ENCODE measurements at regions not wholly inside any gene's neighbourhood (a gene's known extent, or its start where the extent isn't known, plus 50 kb on each side); places are given as distances from the start of the nearest gene placed in this dataset.

DNA sequence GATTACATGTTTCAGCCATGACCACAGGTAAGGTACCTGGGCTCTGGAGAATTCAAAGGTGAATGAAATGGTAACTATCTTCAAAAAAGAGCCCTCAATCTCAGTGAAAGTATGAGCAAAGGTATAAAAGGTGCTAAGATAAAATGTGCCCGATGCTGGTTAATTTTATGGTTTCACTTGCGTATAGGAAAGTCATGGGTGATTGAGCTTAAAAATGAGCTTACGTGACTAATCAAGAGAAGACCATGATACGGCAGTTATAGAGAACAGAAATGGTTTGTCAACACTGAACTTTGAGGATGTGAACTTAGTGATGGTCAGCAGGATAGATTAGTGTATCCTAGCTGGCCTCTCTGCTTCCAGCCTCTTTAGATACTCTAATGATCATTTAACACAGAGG, 320.1 kb downstream of the DEPDC1B start:
- intact Hi-C loops (cut with micrococcal nuclease), result loop anchor here (10.0 kb wide), 1 partner anchor 565 kb away; no protein-coding TSS in a partner anchor
- no peak overlapping the region for H3K27ac Mint-ChIP-seq
- DNase-seq, result no peak
- no peaks in the 10 kb centered on the region for H3K36me3 Mint-ChIP-seq (ENCODE audit: low read depth)
- H3K4me1 Mint-ChIP-seq, result no peaks in the 10 kb centered on the region
- no peak overlapping the region for H3K4me3 Mint-ChIP-seq
- no peaks in the 10 kb centered on the region for H3K27me3 Mint-ChIP-seq
- H3K9me3 Mint-ChIP-seq, result no peaks in the 10 kb centered on the region

GRCh38 chr5:60377826-60378225, 322.1 kb downstream of the DEPDC1B start:
- Mint-ChIP-seq H3K9me3 (no peaks in the 10 kb centered on the region), H3K36me3 (ENCODE audit: low read depth) (no peaks in the 10 kb centered on the region), H3K4me3 (no peak overlapping the region), H3K27ac (no peak overlapping the region), H3K27me3 (no peaks in the 10 kb centered on the region), H3K4me1 (no peaks in the 10 kb centered on the region)
- no peak for DNase-seq
- intact Hi-C loops (cut with micrococcal nuclease), result no loop called here

GRCh38 chr5:60376860-60377259, 323.1 kb downstream of the DEPDC1B start:
- DNase-seq, result no peak
- H3K4me1 Mint-ChIP-seq, result no peaks in the 10 kb centered on the region
- H3K27me3 Mint-ChIP-seq, result no peaks in the 10 kb centered on the region
- H3K4me3 Mint-ChIP-seq, result no peak overlapping the region
- intact Hi-C loops (cut with micrococcal nuclease), result no loop called here
- H3K9me3 Mint-ChIP-seq, result no peaks in the 10 kb centered on the region
- H3K36me3 Mint-ChIP-seq (ENCODE audit: low read depth), result no peaks in the 10 kb centered on the region
- H3K27ac Mint-ChIP-seq, result no peak overlapping the region

DNA sequence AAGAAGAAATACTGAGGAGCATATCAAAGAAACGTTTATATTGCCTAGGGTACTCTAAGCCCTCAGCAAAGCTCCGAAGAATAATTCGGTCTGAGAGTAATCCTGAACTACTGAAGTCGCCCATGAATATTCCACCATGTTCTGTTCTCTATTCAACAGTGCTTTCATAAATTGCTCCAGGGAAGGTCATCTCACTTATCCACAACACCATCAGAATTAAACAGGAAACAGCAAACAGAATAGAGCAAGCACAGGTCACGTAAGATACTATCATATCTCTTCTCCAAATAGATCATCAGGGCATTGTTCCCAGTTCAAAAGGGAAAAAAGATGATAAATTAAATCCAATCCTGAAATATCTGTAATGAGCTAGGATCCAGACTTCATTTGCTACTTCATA, 325.6 kb downstream of the DEPDC1B start:
- no peaks in the 10 kb centered on the region for H3K9me3 Mint-ChIP-seq
- H3K4me3 Mint-ChIP-seq, result no peak overlapping the region
- H3K27ac Mint-ChIP-seq, result no peak overlapping the region
- H3K27me3 Mint-ChIP-seq, result no peaks in the 10 kb centered on the region
- no peak for DNase-seq
- no peaks in the 10 kb centered on the region for H3K4me1 Mint-ChIP-seq
- intact Hi-C loops (cut with micrococcal nuclease), result no loop called here
- no peaks in the 10 kb centered on the region for H3K36me3 Mint-ChIP-seq (ENCODE audit: low read depth)

DNA sequence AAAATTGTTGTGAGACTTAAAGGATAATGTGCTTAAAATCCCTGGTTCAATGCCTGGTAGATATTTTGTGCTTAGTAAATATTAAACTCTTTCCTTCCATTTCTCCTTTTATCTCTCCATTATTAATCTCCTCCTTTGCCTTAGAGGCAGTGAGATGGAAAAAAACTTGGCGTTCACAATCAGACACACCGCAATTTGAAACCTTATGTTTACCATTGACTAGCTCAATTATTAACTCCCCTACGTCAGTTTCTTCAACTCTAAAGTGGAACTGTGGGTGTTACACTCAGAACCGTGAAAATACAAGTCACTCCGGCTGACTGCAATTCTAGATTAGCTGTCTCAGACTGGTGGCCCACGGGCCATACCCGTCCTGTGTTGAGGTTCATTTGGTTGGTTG, 327.2 kb downstream of the DEPDC1B start:
- intact Hi-C loops (cut with micrococcal nuclease), result no loop called here
- Mint-ChIP-seq H3K27ac (no peak overlapping the region), H3K9me3 (no peaks in the 10 kb centered on the region), H3K36me3 (ENCODE audit: low read depth) (no peaks in the 10 kb centered on the region), H3K4me1 (no peaks in the 10 kb centered on the region), H3K4me3 (no peak overlapping the region), H3K27me3 (no peaks in the 10 kb centered on the region)
- DNase-seq, result no peak

DNA sequence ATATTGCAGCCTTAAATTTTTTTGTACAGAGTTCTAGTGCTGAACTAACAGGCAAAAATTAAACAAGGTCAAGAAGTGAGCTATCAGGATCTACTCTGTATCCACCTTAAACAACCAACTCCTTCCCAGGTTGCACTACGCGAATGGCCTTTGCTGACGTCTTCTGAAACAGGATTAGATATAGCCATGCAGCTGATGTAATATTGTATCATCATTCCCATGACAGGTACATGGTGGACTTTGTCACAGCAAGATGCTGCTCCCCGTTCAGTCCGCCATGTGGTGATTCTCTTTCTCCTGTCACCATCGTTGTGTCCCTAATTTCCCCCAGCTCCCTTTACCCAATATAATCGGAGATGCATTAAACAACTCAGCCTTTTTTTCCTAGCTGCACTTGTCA, 328.9 kb downstream of the DEPDC1B start:
- Mint-ChIP-seq H3K27ac (no peak overlapping the region), H3K4me3 (no peak overlapping the region), H3K27me3 (no peaks in the 10 kb centered on the region), H3K4me1 (no peaks in the 10 kb centered on the region), H3K36me3 (ENCODE audit: low read depth) (no peaks in the 10 kb centered on the region), H3K9me3 (no peaks in the 10 kb centered on the region)
- intact Hi-C loops (cut with micrococcal nuclease), result no loop called here
- DNase-seq, result no peak

DNA sequence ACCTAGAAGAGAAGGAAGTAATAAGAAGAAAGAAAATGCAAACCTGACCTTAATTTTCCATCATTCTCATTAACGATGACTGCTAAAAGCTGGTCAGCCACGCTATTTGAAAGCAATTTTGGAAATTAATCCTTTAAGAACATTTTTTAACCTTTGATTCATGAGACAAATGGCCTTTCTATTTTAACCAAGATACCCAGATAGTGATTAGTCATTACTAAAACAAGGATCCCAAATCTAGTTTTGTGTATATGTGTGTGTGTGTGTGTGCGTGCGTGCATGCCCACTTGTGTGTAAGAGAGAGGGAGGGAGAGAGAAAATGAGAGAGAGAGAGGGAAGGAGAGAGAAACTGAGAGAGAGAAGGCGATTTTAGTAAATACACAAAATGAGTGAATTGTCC, 329.5 kb downstream of the DEPDC1B start:
- no peak overlapping the region for H3K4me3 Mint-ChIP-seq

GRCh38 chr5:60369391-60369790, 330.6 kb downstream of the DEPDC1B start:
- Mint-ChIP-seq H3K4me1 (no peaks in the 10 kb centered on the region), H3K27me3 (no peaks in the 10 kb centered on the region), H3K27ac (no peak overlapping the region), H3K9me3 (no peaks in the 10 kb centered on the region), H3K4me3 (no peak overlapping the region), H3K36me3 (ENCODE audit: low read depth) (no peaks in the 10 kb centered on the region)
- no peak for DNase-seq
- intact Hi-C loops (cut with micrococcal nuclease), result no loop called here

More for the DNA sequence above, 329.5 kb downstream of the DEPDC1B start:
- no peaks in the 10 kb centered on the region for H3K9me3 Mint-ChIP-seq
- intact Hi-C loops (cut with micrococcal nuclease), result no loop called here
- DNase-seq, result no peak
- H3K36me3 Mint-ChIP-seq (ENCODE audit: low read depth), result no peaks in the 10 kb centered on the region
- H3K4me1 Mint-ChIP-seq, result no peaks in the 10 kb centered on the region
- no peak overlapping the region for H3K27ac Mint-ChIP-seq
- H3K27me3 Mint-ChIP-seq, result no peaks in the 10 kb centered on the region

GRCh38 chr5:60368100-60368499, 331.9 kb downstream of the DEPDC1B start:
- no peaks in the 10 kb centered on the region for H3K4me1 Mint-ChIP-seq
- no peak overlapping the region for H3K4me3 Mint-ChIP-seq
- DNase-seq, result no peak
- H3K27ac Mint-ChIP-seq, result no peak overlapping the region
- no peaks in the 10 kb centered on the region for H3K9me3 Mint-ChIP-seq
- no peaks in the 10 kb centered on the region for H3K36me3 Mint-ChIP-seq (ENCODE audit: low read depth)
- H3K27me3 Mint-ChIP-seq, result no peaks in the 10 kb centered on the region
- intact Hi-C loops (cut with micrococcal nuclease), result no loop called here

DNA sequence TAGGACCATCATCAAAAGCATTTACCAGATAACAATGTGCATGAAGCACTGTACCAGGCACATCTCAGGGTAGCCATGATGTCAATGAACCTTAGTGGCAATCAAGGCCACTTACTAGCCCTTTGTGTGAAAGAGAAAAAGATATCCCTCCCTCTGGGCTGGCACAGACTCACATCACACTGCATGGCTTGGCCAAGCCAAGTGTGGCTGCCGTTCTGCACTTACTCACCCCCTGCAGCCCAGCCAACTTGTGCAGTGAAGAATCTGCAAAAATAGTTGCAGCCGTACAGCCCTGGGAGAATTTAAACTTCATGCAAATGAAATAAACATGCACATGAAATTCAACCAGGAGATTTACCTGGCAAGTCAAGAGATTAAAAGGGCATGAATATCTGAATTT, 333.5 kb downstream of the DEPDC1B start:
- no peak overlapping the region for H3K4me3 Mint-ChIP-seq
- H3K4me1 Mint-ChIP-seq, result no peaks in the 10 kb centered on the region
- no peaks in the 10 kb centered on the region for H3K9me3 Mint-ChIP-seq
- intact Hi-C loops (cut with micrococcal nuclease), result no loop called here
- H3K36me3 Mint-ChIP-seq (ENCODE audit: low read depth), result no peaks in the 10 kb centered on the region
- H3K27me3 Mint-ChIP-seq, result no peaks in the 10 kb centered on the region
- DNase-seq, result no peak
- no peak overlapping the region for H3K27ac Mint-ChIP-seq

DNA sequence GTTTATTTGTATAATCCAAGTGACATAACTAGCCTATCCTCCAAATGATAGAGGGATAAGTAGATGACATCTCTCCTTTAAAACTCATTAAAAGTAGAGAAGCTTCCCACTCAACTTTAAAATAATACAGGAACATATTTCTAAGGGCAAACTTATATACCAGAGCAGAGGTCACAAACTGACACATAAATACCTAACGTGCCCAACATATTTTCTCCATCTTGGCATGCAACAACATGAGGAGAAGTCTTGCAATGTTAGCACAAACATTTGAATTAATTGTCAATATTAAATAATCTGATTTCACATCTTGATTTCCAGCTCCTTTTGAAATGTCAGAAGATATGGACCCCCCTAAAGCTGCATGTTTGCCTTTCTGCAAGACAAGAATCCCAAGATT, 335.0 kb downstream of the DEPDC1B start:
- no peak for DNase-seq
- Mint-ChIP-seq H3K27me3 (no peaks in the 10 kb centered on the region), H3K4me3 (no peak overlapping the region), H3K4me1 (no peaks in the 10 kb centered on the region), H3K27ac (no peak overlapping the region), H3K36me3 (ENCODE audit: low read depth) (no peaks in the 10 kb centered on the region), H3K9me3 (no peaks in the 10 kb centered on the region)
- intact Hi-C loops (cut with micrococcal nuclease), result no loop called here

DNA sequence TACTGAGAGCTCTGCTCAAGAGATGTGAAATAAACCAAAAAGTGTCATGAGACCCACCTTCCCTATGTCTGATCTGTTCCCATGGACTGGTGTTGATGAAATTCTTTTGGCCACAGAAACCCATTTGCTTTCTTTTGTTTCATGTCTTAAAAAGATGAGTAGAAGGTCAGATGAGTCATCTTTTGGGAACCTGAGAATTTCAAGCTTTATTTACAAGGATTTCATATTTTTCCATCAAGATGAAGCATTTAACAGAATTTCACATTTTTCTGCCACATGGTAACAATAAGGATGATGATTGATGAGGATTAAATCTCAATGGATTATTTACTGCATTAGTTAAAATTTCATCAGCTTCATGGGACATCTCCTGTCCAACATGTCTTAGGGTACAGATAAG, 337.8 kb downstream of the DEPDC1B start:
- no peaks in the 10 kb centered on the region for H3K9me3 Mint-ChIP-seq
- H3K27ac Mint-ChIP-seq, result no peak overlapping the region
- H3K4me1 Mint-ChIP-seq, result no peaks in the 10 kb centered on the region
- no peaks in the 10 kb centered on the region for H3K27me3 Mint-ChIP-seq
- intact Hi-C loops (cut with micrococcal nuclease), result no loop called here
- H3K36me3 Mint-ChIP-seq (ENCODE audit: low read depth), result no peaks in the 10 kb centered on the region
- DNase-seq, result no peak
- H3K4me3 Mint-ChIP-seq, result no peak overlapping the region

DNA sequence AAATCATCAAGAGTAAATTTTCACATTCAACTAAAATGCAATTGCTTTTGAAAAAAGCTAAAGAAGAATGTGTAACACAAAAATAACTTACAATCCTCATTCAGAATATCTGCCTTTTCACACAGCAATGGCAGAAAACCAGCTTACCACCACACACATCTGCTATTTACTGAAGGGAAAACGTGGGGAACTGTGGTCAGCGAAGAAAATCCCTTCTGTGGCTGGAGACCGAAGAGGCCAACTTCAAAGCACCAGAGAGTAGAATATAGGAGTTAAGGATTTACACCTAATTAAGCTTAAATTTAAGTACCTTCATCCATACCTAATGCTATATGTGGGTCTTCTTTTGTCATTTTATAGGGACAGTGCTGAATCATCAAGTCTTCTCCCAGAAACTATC, 339.6 kb downstream of the DEPDC1B start:
- H3K27me3 Mint-ChIP-seq, result no peaks in the 10 kb centered on the region
- no peaks in the 10 kb centered on the region for H3K9me3 Mint-ChIP-seq
- no peaks in the 10 kb centered on the region for H3K36me3 Mint-ChIP-seq (ENCODE audit: low read depth)
- H3K4me3 Mint-ChIP-seq, result no peak overlapping the region
- no peaks in the 10 kb centered on the region for H3K4me1 Mint-ChIP-seq
- intact Hi-C loops (cut with micrococcal nuclease), result no loop called here
- DNase-seq, result no peak
- no peak overlapping the region for H3K27ac Mint-ChIP-seq

- Mint-ChIP-seq H3K36me3 (ENCODE audit: low read depth) (no peaks in the 10 kb centered on the region), H3K4me3 (no peak overlapping the region)
- no peak for DNase-seq
These were observed 342.7 kb downstream of the DEPDC1B start for GRCh38 chr5:60357302-60357701.

DNA sequence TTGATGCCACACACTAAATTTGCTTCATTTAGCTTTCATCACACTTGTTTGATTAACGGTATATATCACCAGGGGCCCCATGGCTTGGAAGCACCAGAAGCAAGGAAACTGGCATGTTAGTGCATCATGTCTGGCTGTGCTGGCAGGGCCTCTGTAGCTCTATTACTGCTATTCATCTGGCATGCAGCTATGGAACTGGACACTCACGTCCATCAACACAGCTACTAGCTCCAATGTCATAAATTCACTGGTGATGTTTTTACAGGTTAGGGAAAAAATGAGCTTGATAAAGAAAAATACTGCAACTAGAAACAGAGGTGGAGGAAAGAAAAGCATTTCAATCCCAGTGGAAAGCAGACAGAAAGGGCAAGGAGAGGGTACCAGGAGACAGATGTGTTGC, 343.2 kb downstream of the DEPDC1B start:
- Mint-ChIP-seq H3K27ac (no peak overlapping the region), H3K4me3 (no peak overlapping the region), H3K4me1 (no peaks in the 10 kb centered on the region), H3K9me3 (no peaks in the 10 kb centered on the region), H3K36me3 (ENCODE audit: low read depth) (no peaks in the 10 kb centered on the region), H3K27me3 (no peaks in the 10 kb centered on the region)
- intact Hi-C loops (cut with micrococcal nuclease), result no loop called here
- no peak for DNase-seq

More at GRCh38 chr5:60357302-60357701, 342.7 kb downstream of the DEPDC1B start:
- Mint-ChIP-seq H3K4me1 (no peaks in the 10 kb centered on the region), H3K27ac (no peak overlapping the region), H3K9me3 (no peaks in the 10 kb centered on the region), H3K27me3 (no peaks in the 10 kb centered on the region)
- intact Hi-C loops (cut with micrococcal nuclease), result no loop called here

All from activated CD4-positive, alpha-beta T cell treated with anti-CD3 and anti-CD28 coated beads, Interleukin-2, amount 10 ng/mL, durations not matched to agents 24 days and 14 days (primary cell).